ENCODE measurements at regions not wholly inside any gene's neighbourhood (a gene's known extent, or its start where the extent isn't known, plus 50 kb on each side); places are given as distances from the start of the nearest gene placed in this dataset.

GRCh38 chr13:37383046-37383445, 215.5 kb downstream of the POSTN start:
- TF ChIP-seq JUN (IDR thresholded peaks at IDR 0.05; ENCODE audit: borderline replicate concordance, low read depth, low read length) = no peak
- TF ChIP-seq JUN (CRISPR knock-in tag; IDR thresholded peaks at IDR 0.05; ENCODE audit: borderline replicate concordance) = no peak
- no peak for TF ChIP-seq ZNF175 (CRISPR knock-in tag; IDR thresholded peaks at IDR 0.05; ENCODE audit: low read depth)
- TF ChIP-seq PRPF4 (IDR thresholded peaks at IDR 0.05; ENCODE audit: insufficient read depth, low read depth, low read length, poor library complexity, severe bottlenecking) = no peak
- TF ChIP-seq ZNF76 (CRISPR knock-in tag; IDR thresholded peaks at IDR 0.05; ENCODE audit: borderline replicate concordance) = no peak
- TF ChIP-seq NFYB (IDR thresholded peaks at IDR 0.05; ENCODE audit: extremely low read depth, insufficient read length) = no peak
- TF ChIP-seq STAG1 (CRISPR knock-in tag; IDR thresholded peaks at IDR 0.05; ENCODE audit: borderline replicate concordance) = no peak
- no peak for TF ChIP-seq POLR2AphosphoS5 (IDR thresholded peaks at IDR 0.05; ENCODE audit: control insufficient read depth, insufficient read depth, low read depth, low read length)
- no peak for TF ChIP-seq EZH2 (IDR thresholded peaks at IDR 0.05; ENCODE audit: borderline replicate concordance, low read depth, low read length)
- TF ChIP-seq SIN3A (IDR thresholded peaks at IDR 0.05; ENCODE audit: borderline replicate concordance in 2 of 2, control insufficient read depth in 1 of 2, low read depth in 2 of 2, low read length in 2 of 2) = no peak
- no peak for TF ChIP-seq KDM1A (IDR thresholded peaks at IDR 0.05)
- no peak for TF ChIP-seq PREB (CRISPR knock-in tag; IDR thresholded peaks at IDR 0.05)
- no peak for TF ChIP-seq SIX5 (IDR thresholded peaks at IDR 0.05; ENCODE audit: borderline replicate concordance in 1 of 2, insufficient read depth in 1 of 2, low read depth in 1 of 2, low read length in 2 of 2)
